Spleen (tissue), 7 donors: ENCODE measurements at regions not wholly inside any gene's neighbourhood (a gene's known extent, or its start where the extent isn't known, plus 50 kb on each side); places are given as distances from the start of the nearest gene placed in this dataset.

Experiments used
- CTCF ChIP-seq, 11 experiments: fragments of 200-600 bp in 7 of 11; fragments of 450-650 bp in 4 of 11; sonication (generic) in 4 of 11; IDR thresholded peaks in 8 of 11; conservative IDR thresholded peaks in 3 of 11; 1 replicate in 7 of 11; 2 replicates in 4 of 11; pipeline versions ENCODE4 v1.4.0 to v1.8.0; 2016 to 2021; ENCODE audit warnings: antibody characterized with exemption in 11 of 11, inconsistent platforms in 4 of 11, mild to moderate bottlenecking in 1 of 11
- POLR2AphosphoS5 ChIP-seq, 3 donors: sonication (generic); formaldehyde crosslinking; IDR thresholded peaks; one replicate each; pipeline ENCODE4 v1.5.1; 2017; ENCODE audit warnings: antibody characterized with exemption in 3 of 3
- donor health status: DM: no; HTN: no; CAD: no; lungs with moderate emphysema.
- donor health status: DM: no; HTN: no; CAD: no.
- donor health status: DM: no; HTN: no; CAD: no.

GRCh38 chr11:42923651-42924050 lies 388.1 kb upstream of the API5 start:
- TF ChIP-seq CTCF (IDR thresholded peaks at IDR 0.05 in 8 of 11, conservative IDR thresholded peaks at IDR 0.05 in 3 of 11) (no peak), POLR2AphosphoS5 (IDR thresholded peaks at IDR 0.05) (no peak)
